ENCODE measurements at regions not wholly inside any gene's neighbourhood (a gene's known extent, or its start where the extent isn't known, plus 50 kb on each side); places are given as distances from the start of the nearest gene placed in this dataset.

DNA sequence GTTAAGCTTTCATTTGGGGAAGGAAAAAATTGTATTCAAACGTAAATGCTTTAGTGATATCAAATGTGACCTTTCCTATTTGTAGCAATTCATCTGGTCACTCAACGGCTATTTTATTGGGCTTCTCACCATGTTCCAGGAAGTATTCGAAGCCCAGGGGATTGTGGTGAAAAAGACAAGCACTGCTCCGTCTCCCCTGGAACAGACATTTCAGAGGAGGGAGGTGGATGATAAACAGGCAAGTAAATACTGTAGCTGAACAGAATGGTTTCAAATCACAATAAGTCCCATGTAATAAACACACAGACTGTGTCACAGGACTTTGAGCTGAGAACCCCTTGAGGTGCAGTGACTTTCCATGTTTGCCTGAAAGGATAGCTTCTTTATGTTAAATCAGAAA lies 464.7 kb upstream of the HNRNPA3 start:
- TF ChIP-seq, protein P1, sequence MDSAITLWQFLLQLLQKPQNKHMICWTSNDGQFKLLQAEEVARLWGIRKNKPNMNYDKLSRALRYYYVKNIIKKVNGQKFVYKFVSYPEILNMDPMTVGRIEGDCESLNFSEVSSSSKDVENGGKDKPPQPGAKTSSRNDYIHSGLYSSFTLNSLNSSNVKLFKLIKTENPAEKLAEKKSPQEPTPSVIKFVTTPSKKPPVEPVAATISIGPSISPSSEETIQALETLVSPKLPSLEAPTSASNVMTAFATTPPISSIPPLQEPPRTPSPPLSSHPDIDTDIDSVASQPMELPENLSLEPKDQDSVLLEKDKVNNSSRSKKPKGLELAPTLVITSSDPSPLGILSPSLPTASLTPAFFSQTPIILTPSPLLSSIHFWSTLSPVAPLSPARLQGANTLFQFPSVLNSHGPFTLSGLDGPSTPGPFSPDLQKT (IDR thresholded peaks at IDR 0.05; ENCODE audit: borderline replicate concordance, low read depth, low read length) = no peak
- no peak for TF ChIP-seq TCF7L2 (IDR thresholded peaks at IDR 0.05; ENCODE audit: borderline replicate concordance, low read depth, low read length)
- TF ChIP-seq, protein P2, sequence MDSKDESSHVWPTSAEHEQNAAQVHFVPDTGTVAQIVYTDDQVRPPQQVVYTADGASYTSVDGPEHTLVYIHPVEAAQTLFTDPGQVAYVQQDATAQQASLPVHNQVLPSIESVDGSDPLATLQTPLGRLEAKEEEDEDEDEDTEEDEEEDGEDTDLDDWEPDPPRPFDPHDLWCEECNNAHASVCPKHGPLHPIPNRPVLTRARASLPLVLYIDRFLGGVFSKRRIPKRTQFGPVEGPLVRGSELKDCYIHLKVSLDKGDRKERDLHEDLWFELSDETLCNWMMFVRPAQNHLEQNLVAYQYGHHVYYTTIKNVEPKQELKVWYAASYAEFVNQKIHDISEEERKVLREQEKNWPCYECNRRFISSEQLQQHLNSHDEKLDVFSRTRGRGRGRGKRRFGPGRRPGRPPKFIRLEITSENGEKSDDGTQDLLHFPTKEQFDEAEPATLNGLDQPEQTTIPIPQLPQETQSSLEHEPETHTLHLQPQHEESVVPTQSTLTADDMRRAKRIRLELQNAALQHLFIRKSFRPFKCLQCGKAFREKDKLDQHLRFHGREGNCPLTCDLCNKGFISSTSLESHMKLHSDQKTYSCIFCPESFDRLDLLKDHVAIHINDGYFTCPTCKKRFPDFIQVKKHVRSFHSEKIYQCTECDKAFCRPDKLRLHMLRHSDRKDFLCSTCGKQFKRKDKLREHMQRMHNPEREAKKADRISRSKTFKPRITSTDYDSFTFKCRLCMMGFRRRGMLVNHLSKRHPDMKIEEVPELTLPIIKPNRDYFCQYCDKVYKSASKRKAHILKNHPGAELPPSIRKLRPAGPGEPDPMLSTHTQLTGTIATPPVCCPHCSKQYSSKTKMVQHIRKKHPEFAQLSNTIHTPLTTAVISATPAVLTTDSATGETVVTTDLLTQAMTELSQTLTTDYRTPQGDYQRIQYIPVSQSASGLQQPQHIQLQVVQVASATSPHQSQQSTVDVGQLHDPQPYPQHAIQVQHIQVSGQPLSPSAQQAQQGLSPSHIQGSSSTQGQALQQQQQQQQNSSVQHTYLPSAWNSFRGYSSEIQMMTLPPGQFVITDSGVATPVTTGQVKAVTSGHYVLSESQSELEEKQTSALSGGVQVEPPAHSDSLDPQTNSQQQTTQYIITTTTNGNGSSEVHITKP (tag by site-specific recombination; IDR thresholded peaks at IDR 0.05) = peak; percentile 50; the same call in 1 of the 2 replicates
- TF ChIP-seq, protein P3, sequence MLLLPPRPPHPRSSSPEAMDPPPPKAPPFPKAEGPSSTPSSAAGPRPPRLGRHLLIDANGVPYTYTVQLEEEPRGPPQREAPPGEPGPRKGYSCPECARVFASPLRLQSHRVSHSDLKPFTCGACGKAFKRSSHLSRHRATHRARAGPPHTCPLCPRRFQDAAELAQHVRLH (tag by site-specific recombination; IDR thresholded peaks at IDR 0.05) = no peak
- TF ChIP-seq OVOL3 (tag by site-specific recombination; IDR thresholded peaks at IDR 0.05) = no peak
- H3K4me1 ChIP-seq (ENCODE audit: control insufficient read depth, insufficient read depth, low read length) = peaks cover 3% of the 10 kb centered on the region; the same call in 1 of the 2 replicates
- H3K4me3 ChIP-seq (ENCODE audit: low read depth, low read length) = no peak overlapping the region
- no peaks in the 10 kb centered on the region for H3K9me3 ChIP-seq (ENCODE audit: control insufficient read depth, insufficient read depth, low read depth, low read length)
- ChIA-PET CTCF (interaction anchor here (0.6 kb wide), 1 partner anchor 305 kb away, joined by 3 read pairs; no protein-coding TSS in a partner anchor), POLR2A (no interaction called here)
- no peak overlapping the region for H3K27ac ChIP-seq (ENCODE audit: extremely low read depth, low read depth, low read length)
- H3K36me3 ChIP-seq (ENCODE audit: control insufficient read depth in 2 of 2, insufficient read depth in 1 of 2, low read length in 2 of 2) = no peaks in the 10 kb centered on the region

DNA sequence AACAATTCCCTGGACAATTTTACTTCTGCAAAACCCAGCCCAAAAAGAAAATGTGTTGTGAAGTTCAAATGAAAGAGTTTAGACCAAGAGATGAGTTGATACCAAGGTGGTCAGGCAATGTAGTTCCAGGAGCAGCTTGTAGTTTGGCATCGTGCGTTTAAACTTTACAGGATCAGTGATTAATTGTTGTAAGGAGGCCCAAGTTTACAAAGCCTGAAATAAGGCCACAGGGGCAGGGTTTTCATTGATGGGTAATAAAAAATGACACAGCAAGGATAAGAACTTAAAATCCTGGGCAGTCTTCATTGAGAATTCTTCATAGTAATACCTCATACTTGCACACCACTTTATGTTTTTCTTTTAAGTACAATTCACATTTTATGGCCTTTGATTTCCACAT lies 463.9 kb upstream of the HNRNPA3 start:
- no peak overlapping the region for H3K4me3 ChIP-seq (ENCODE audit: low read depth, low read length)
- TF ChIP-seq ZNF514 (tag by site-specific recombination; IDR thresholded peaks at IDR 0.05) = no peak
- TF ChIP-seq ZNF785 (tag by site-specific recombination; IDR thresholded peaks at IDR 0.05) = no peak
- TF ChIP-seq, protein P4, sequence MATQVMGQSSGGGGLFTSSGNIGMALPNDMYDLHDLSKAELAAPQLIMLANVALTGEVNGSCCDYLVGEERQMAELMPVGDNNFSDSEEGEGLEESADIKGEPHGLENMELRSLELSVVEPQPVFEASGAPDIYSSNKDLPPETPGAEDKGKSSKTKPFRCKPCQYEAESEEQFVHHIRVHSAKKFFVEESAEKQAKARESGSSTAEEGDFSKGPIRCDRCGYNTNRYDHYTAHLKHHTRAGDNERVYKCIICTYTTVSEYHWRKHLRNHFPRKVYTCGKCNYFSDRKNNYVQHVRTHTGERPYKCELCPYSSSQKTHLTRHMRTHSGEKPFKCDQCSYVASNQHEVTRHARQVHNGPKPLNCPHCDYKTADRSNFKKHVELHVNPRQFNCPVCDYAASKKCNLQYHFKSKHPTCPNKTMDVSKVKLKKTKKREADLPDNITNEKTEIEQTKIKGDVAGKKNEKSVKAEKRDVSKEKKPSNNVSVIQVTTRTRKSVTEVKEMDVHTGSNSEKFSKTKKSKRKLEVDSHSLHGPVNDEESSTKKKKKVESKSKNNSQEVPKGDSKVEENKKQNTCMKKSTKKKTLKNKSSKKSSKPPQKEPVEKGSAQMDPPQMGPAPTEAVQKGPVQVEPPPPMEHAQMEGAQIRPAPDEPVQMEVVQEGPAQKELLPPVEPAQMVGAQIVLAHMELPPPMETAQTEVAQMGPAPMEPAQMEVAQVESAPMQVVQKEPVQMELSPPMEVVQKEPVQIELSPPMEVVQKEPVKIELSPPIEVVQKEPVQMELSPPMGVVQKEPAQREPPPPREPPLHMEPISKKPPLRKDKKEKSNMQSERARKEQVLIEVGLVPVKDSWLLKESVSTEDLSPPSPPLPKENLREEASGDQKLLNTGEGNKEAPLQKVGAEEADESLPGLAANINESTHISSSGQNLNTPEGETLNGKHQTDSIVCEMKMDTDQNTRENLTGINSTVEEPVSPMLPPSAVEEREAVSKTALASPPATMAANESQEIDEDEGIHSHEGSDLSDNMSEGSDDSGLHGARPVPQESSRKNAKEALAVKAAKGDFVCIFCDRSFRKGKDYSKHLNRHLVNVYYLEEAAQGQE (tag by site-specific recombination; IDR thresholded peaks at IDR 0.05) = no peak
- TF ChIP-seq MEIS1 (CRISPR knock-in tag; IDR thresholded peaks at IDR 0.05; ENCODE audit: borderline replicate concordance) = no peak
- no peak for TF ChIP-seq SCRT2 (tag by site-specific recombination; IDR thresholded peaks at IDR 0.05)
- TF ChIP-seq ZNF837 (tag by site-specific recombination; IDR thresholded peaks at IDR 0.05) = no peak
- TF ChIP-seq ZNF529 (tag by site-specific recombination; IDR thresholded peaks at IDR 0.05; ENCODE audit: insufficient replicate concordance) = no peak
- TF ChIP-seq ZBTB8A (tag by site-specific recombination; IDR thresholded peaks at IDR 0.05) = 0 out of 2 replicates have a peak, but pooled peaks have one; percentile 28
- no peak for TF ChIP-seq ZNF311 (tag by site-specific recombination; IDR thresholded peaks at IDR 0.05; ENCODE audit: borderline replicate concordance)
- TF ChIP-seq, protein P5, sequence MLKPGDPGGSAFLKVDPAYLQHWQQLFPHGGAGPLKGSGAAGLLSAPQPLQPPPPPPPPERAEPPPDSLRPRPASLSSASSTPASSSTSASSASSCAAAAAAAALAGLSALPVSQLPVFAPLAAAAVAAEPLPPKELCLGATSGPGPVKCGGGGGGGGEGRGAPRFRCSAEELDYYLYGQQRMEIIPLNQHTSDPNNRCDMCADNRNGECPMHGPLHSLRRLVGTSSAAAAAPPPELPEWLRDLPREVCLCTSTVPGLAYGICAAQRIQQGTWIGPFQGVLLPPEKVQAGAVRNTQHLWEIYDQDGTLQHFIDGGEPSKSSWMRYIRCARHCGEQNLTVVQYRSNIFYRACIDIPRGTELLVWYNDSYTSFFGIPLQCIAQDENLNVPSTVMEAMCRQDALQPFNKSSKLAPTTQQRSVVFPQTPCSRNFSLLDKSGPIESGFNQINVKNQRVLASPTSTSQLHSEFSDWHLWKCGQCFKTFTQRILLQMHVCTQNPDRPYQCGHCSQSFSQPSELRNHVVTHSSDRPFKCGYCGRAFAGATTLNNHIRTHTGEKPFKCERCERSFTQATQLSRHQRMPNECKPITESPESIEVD (tag by site-specific recombination; IDR thresholded peaks at IDR 0.05) = peak; percentile 39; the same call in 1 of the 2 replicates
- no peak for TF ChIP-seq ZNF510 (tag by site-specific recombination; IDR thresholded peaks at IDR 0.05; ENCODE audit: insufficient replicate concordance)
- no peak for TF ChIP-seq RBAK (tag by site-specific recombination; IDR thresholded peaks at IDR 0.05)
- no peak for TF ChIP-seq ZNF2 (tag by site-specific recombination; IDR thresholded peaks at IDR 0.05)
- H3K27ac ChIP-seq (ENCODE audit: extremely low read depth, low read depth, low read length) = no peak overlapping the region
- H3K9me3 ChIP-seq (ENCODE audit: control insufficient read depth, insufficient read depth, low read depth, low read length) = no peaks in the 10 kb centered on the region
- POLR2A ChIA-PET = no interaction called here
- peaks cover 3% of the 10 kb centered on the region; the same call in 1 of the 2 replicates for H3K4me1 ChIP-seq (ENCODE audit: control insufficient read depth, insufficient read depth, low read length)
- CTCF ChIA-PET = no interaction called here
- no peaks in the 10 kb centered on the region for H3K36me3 ChIP-seq (ENCODE audit: control insufficient read depth in 2 of 2, insufficient read depth in 1 of 2, low read length in 2 of 2)
